HG02610 (cell line): ENCODE measurements at regions not wholly inside any gene's neighbourhood (a gene's known extent, or its start where the extent isn't known, plus 50 kb on each side); places are given as distances from the start of the nearest gene placed in this dataset.
A peak's percentile ranks its signal among the peaks of the same experiment; 100 is the strongest.

Experiments used
- ATAC-seq: cut with Tn5 transposase; IDR thresholded peaks from one replicate; pipeline ENCODE4 v1.9.1; 2021; ENCODE audit warnings: mild to moderate bottlenecking, moderate library complexity; ENCODE audit not compliant: unreplicated experiment

- no peak for ATAC-seq
These were observed 989.5 kb upstream of the CNTNAP5 start for GRCh38 chr2:123035541-123035940.

- ATAC-seq: no peak
These were observed 988.8 kb upstream of the CNTNAP5 start for GRCh38 chr2:123036300-123036699.

GRCh38 chr2:123040506-123040905 is 984.6 kb upstream of the CNTNAP5 start:
- ATAC-seq: no peak

- no peak for ATAC-seq
These were observed 981.6 kb upstream of the CNTNAP5 start for GRCh38 chr2:123043458-123043857.

- no peak for ATAC-seq
These were observed 979.4 kb upstream of the CNTNAP5 start for GRCh38 chr2:123045713-123046112.

GRCh38 chr2:123047186-123047585 is 977.9 kb upstream of the CNTNAP5 start:
- no peak for ATAC-seq

GRCh38 chr2:123051136-123051535 is 974.0 kb upstream of the CNTNAP5 start:
- ATAC-seq: no peak

- ATAC-seq: no peak
These were observed 963.6 kb upstream of the CNTNAP5 start for GRCh38 chr2:123061534-123061933.

- ATAC-seq: no peak
These were observed 951.7 kb upstream of the CNTNAP5 start for GRCh38 chr2:123073371-123073770.

- ATAC-seq: no peak
These were observed 951.1 kb upstream of the CNTNAP5 start for GRCh38 chr2:123073956-123074355.

GRCh38 chr2:123077101-123077500 is 948.0 kb upstream of the CNTNAP5 start:
- ATAC-seq: no peak

GRCh38 chr2:123080331-123080730 is 944.8 kb upstream of the CNTNAP5 start:
- ATAC-seq: peak; percentile 64

GRCh38 chr2:123085484-123085883 is 939.6 kb upstream of the CNTNAP5 start:
- ATAC-seq: no peak

- no peak for ATAC-seq
These were observed 938.3 kb upstream of the CNTNAP5 start for GRCh38 chr2:123086613-123087385.

GRCh38 chr2:123091471-123091870 is 933.6 kb upstream of the CNTNAP5 start:
- ATAC-seq: no peak

GRCh38 chr2:123093199-123093598 is 931.9 kb upstream of the CNTNAP5 start:
- ATAC-seq: no peak

GRCh38 chr2:123095219-123095835 is 929.8 kb upstream of the CNTNAP5 start:
- ATAC-seq: no peak

- no peak for ATAC-seq
These were observed 926.5 kb upstream of the CNTNAP5 start for GRCh38 chr2:123098619-123099018.

- ATAC-seq: no peak
These were observed 923.7 kb upstream of the CNTNAP5 start for GRCh38 chr2:123101434-123101833.

GRCh38 chr2:123103902-123104301 is 921.2 kb upstream of the CNTNAP5 start:
- ATAC-seq: no peak

- no peak for ATAC-seq
These were observed 908.5 kb upstream of the CNTNAP5 start for GRCh38 chr2:123116595-123116994.

GRCh38 chr2:123127236-123127635 is 897.9 kb upstream of the CNTNAP5 start:
- ATAC-seq: no peak

GRCh38 chr2:123128951-123129350 is 896.1 kb upstream of the CNTNAP5 start:
- no peak for ATAC-seq
